GM23338 (cell line): ENCODE measurements at regions not wholly inside any gene's neighbourhood (a gene's known extent, or its start where the extent isn't known, plus 50 kb on each side); places are given as distances from the start of the nearest gene placed in this dataset.

Experiments used
- EZH2 ChIP-seq: fragments of 200-600 bp; sonication (generic); IDR thresholded peaks from one replicate; pipeline ENCODE4 v1.8.0; 2017; ENCODE audit warnings: antibody characterized with exemption, mild to moderate bottlenecking, low read depth; ENCODE audit not compliant: unreplicated experiment
- EZH2phosphoT487 ChIP-seq: fragments of 200-600 bp; sonication (generic); IDR thresholded peaks from one replicate; pipeline ENCODE4 v1.8.1; 2018; ENCODE audit warnings: antibody characterized with exemption; ENCODE audit not compliant: unreplicated experiment
- POLR2AphosphoS5 ChIP-seq: IDR thresholded peaks from 2 replicates; pipeline ENCODE4 v1.6.1; 2016; ENCODE audit warnings: antibody characterized with exemption, low read depth
- TF ChIP-seq, protein P1 (sequence below), 2 experiments: fragments of 200-600 bp in 1 of 2; sonication (generic) in 1 of 2; conservative IDR thresholded peaks; 2 replicates each; pipeline versions ENCODE4 v1.5.1 to v1.6.1; 2016 to 2017; ENCODE audit warnings: antibody characterized with exemption in 2 of 2, low read depth in 2 of 2, mild to moderate bottlenecking in 2 of 2, moderate library complexity in 1 of 2

DNA sequence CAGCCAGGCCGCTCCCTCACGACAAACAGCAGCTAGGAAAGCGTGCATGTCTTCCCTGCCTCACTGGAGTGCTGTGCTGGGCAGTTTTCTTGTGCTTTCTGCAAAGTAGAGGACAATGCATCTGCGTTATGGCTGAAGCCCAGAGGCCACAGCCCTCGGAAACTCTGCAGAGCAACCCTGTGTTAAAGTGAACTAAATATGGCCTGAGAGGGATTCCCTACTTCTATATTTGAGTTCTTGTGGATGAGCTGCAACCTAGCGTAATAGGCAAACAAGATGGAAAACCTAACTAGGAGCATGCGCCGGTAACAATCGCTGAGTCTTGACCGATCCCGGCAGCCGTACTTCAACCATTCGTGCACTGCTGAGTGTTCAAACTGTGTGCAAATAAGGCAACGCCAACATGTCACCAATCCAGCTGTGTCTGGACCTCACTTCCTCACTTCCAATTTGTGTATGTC, 471.9 kb upstream of the HS6ST1 start:
- TF ChIP-seq, protein P1, sequence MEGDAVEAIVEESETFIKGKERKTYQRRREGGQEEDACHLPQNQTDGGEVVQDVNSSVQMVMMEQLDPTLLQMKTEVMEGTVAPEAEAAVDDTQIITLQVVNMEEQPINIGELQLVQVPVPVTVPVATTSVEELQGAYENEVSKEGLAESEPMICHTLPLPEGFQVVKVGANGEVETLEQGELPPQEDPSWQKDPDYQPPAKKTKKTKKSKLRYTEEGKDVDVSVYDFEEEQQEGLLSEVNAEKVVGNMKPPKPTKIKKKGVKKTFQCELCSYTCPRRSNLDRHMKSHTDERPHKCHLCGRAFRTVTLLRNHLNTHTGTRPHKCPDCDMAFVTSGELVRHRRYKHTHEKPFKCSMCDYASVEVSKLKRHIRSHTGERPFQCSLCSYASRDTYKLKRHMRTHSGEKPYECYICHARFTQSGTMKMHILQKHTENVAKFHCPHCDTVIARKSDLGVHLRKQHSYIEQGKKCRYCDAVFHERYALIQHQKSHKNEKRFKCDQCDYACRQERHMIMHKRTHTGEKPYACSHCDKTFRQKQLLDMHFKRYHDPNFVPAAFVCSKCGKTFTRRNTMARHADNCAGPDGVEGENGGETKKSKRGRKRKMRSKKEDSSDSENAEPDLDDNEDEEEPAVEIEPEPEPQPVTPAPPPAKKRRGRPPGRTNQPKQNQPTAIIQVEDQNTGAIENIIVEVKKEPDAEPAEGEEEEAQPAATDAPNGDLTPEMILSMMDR (conservative IDR thresholded peaks at IDR 0.05; ENCODE audit: low read depth in 2 of 2): no peak
- TF ChIP-seq EZH2 (no peak), POLR2AphosphoS5 (no peak), EZH2phosphoT487 (no peak)
